Activated T-helper 1 cell treated with anti-CD3 and anti-CD28 coated beads, Interleukin-12 subunit alpha, Interleukin-12 subunit beta, Interleukin-2, Interleukin-4 antibody, amounts not matched to agents 30 ng/mL and 10 ng/mL and 1 ng/mL, durations not matched to agents 14 hours and 24 hours and 36 hours (primary cell): ENCODE measurements at regions not wholly inside any gene's neighbourhood (a gene's known extent, or its start where the extent isn't known, plus 50 kb on each side); places are given as distances from the start of the nearest gene placed in this dataset.
A peak's percentile ranks its signal among the peaks of the same experiment; 100 is the strongest.
"Not testable (repeated sequence)": the region's sequence is repeated elsewhere in the genome, so short reads cannot be mapped to it uniquely, and the experiment has no call there.

Experiments
- DNase-seq: peaks from one replicate; pipeline ENCODE4 v3.0.0; 2021; ENCODE audit warnings: low spot score
- H3K27ac Mint-ChIP-seq: one replicate; pipeline ENCODE4 v1.8.0; 2021; ENCODE audit warnings: mild to moderate bottlenecking, mixed read lengths
- H3K27me3 Mint-ChIP-seq: one replicate; pipeline ENCODE4 v1.8.0; 2022; ENCODE audit warnings: mild to moderate bottlenecking, moderate library complexity, mixed read lengths; ENCODE audit not compliant: insufficient read depth
- H3K36me3 Mint-ChIP-seq: one replicate; pipeline ENCODE4 v1.8.0; 2021; ENCODE audit warnings: low read depth, mixed read lengths
- H3K4me1 Mint-ChIP-seq: one replicate; pipeline ENCODE4 v1.8.0; 2021; ENCODE audit warnings: low read depth, mixed read lengths
- H3K4me3 Mint-ChIP-seq: one replicate; pipeline ENCODE4 v1.8.0; 2021; ENCODE audit warnings: mild to moderate bottlenecking, moderate library complexity, mixed read lengths
- H3K9me3 Mint-ChIP-seq: one replicate; pipeline ENCODE4 v1.8.0; 2021; ENCODE audit warnings: mixed read lengths
- intact Hi-C: fragments of 100-400 bp; cut with micrococcal nuclease; formaldehyde crosslinking; loops from one replicate; pipeline ENCODE4 v1.15.1; 2024

DNA sequence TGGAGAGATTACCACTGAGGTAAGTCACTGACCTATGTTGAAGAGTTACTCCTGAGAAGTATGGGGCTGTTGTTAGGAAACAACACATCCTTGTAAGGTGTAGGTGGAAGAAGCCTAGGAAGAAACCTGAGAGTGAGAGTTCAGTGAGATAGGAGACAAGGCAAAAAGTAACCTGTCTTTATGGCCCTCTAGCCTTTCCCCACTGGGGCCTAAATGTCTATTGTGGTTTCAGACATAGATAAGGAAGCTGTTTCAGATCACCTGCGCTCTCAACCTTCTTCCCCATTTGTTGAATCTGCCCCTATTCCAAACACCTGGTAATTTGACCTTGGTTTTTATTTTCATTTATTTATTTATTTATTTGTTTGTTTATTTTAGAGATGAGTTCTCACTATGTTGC, 397.1 kb upstream of the RORB start:
- H3K27ac Mint-ChIP-seq: no peak overlapping the region
- H3K27me3 Mint-ChIP-seq: no peaks in the 10 kb centered on the region
- no peak for DNase-seq
- intact Hi-C loops: no loop called here
- no peaks in the 10 kb centered on the region for H3K36me3 Mint-ChIP-seq
- peaks cover 10% of the 10 kb centered on the region for H3K9me3 Mint-ChIP-seq
- no peak overlapping the region for H3K4me3 Mint-ChIP-seq
- H3K4me1 Mint-ChIP-seq: no peaks in the 10 kb centered on the region

DNA sequence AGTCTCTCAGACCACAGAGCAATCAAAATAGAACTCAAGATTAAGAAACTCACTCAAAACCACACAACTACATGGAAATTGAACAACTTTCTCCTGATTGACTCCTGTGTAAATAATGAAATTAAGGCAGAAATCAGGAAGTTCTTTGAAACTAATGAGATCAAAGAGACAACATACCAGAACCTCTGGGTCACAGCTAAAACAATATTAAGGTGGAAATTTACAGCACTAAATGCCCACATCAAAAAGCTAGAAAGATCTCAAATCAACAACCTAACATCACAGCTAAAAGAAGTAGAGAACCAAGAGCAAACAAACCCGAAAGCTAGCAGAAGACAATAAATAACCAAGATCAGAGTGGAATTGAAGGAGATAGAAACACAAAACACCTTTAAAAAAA, 395.0 kb upstream of the RORB start:
- DNase-seq, intact Hi-C loops, H3K27ac Mint-ChIP-seq, H3K4me3 Mint-ChIP-seq, H3K36me3 Mint-ChIP-seq, H3K4me1 Mint-ChIP-seq, H3K27me3 Mint-ChIP-seq: not testable (repeated sequence)
- H3K9me3 Mint-ChIP-seq: peaks cover 10% of the 10 kb centered on the region

DNA sequence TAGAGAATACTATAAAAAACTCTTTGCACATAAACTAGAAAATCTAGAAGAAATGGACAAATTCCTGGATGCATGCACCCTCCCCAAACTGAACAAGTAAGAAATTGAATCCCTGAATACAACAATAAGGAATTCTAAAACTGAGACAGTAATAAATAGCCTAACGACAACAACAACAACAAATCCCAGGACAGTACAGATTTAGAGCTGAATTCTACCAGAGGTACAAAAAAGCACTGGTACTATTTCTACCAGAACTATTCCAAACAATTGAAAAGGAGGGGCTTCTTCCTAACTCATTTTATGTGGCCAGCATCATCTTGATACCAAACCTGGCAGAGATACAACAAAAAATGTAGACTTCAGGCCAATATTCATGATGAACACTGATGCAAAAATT, 394.4 kb upstream of the RORB start:
- Mint-ChIP-seq H3K4me1 (no peaks in the 10 kb centered on the region), H3K27me3 (no peaks in the 10 kb centered on the region), H3K36me3 (no peaks in the 10 kb centered on the region), H3K9me3 (peaks cover 10% of the 10 kb centered on the region), H3K4me3 (no peak overlapping the region), H3K27ac (no peak overlapping the region)
- intact Hi-C loops: no loop called here
- no peak for DNase-seq

DNA sequence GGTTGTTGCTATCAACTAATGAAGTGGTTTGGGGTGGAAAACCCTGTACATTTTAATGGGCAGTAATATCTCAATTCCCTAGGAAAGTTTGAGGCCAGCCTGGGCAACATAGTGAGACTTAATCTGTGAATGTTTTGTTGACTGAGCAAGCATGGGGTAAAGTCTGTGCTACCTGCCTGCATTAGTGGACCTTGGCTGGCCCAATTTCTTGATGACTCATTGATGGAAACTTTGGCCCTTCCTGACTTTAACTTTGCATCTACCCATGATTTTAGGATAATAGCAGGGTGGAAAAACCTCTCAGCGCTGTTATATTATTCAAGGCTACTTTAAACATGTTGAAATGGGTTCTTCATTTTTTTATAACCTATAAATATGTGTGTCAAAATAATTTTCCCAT, 389.4 kb upstream of the RORB start:
- no peaks in the 10 kb centered on the region for H3K4me1 Mint-ChIP-seq
- intact Hi-C loops: no loop called here
- H3K9me3 Mint-ChIP-seq: peaks cover under 1% of the 10 kb centered on the region
- no peak overlapping the region for H3K27ac Mint-ChIP-seq
- no peaks in the 10 kb centered on the region for H3K36me3 Mint-ChIP-seq
- H3K27me3 Mint-ChIP-seq: no peaks in the 10 kb centered on the region
- no peak for DNase-seq
- no peak overlapping the region for H3K4me3 Mint-ChIP-seq

DNA sequence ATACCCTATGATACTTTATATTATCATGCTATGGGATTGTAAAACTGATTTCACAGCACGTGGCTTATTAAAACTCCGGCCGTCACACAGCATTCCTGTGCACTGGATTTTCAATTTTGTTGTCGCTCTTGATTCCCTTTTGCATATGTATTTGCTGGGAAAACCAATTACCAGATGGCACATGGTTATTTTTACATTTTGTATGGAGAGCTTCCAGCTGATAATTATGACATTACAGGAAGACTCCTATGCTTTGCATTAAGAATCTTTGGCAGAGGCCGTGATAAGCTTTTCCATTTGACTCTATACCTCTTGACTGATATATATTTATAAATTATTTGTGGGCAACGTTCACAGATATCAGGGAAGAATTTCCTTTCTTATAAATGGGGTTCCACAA, 381.2 kb upstream of the RORB start:
- DNase-seq: no peak
- Mint-ChIP-seq H3K9me3 (no peaks in the 10 kb centered on the region), H3K27me3 (no peaks in the 10 kb centered on the region), H3K4me1 (no peaks in the 10 kb centered on the region), H3K27ac (no peak overlapping the region), H3K4me3 (no peak overlapping the region), H3K36me3 (no peaks in the 10 kb centered on the region)
- intact Hi-C loops: no loop called here

DNA sequence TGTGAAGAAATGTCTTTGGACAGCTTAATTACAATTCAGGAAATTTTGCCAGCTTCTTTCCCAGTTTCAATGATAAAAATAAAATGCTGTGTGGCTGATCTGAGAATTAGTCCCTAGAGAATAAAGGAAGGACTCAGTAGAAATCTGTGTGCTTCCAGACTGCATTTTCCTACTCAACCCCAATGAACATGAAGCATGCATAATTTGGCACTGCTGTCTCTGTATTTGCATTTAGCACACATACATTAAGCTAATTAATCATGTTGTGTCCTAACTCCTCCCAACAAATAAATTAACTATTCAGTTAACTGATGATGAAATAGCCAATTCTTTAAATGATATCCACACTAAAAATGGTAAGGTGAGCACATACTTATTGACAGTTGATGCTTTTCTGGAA, 380.0 kb upstream of the RORB start:
- Mint-ChIP-seq H3K27ac (no peak overlapping the region), H3K4me1 (peaks cover 3% of the 10 kb centered on the region), H3K4me3 (no peak overlapping the region), H3K27me3 (no peaks in the 10 kb centered on the region), H3K9me3 (no peaks in the 10 kb centered on the region), H3K36me3 (no peaks in the 10 kb centered on the region)
- intact Hi-C loops: no loop called here
- no peak for DNase-seq

DNA sequence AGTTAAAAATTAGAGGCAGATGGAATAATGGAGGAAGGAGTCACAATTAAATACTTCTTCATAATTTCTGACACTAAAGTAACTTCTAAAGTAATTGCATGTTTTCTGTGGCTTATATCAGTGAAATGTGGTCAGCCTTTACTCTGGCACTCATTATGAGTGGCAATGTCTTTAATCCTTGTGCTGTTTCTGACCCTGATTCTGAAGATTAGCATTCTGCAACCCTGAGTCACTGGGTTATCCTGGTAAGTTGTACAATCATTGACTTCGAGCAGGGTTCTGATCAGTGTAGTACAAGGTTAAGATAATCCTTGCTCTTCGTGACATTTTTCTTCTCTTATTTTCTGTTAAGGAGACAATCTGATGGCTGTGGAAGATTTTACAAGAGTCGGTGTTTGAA, 379.4 kb upstream of the RORB start:
- no peak overlapping the region for H3K4me3 Mint-ChIP-seq
- H3K27ac Mint-ChIP-seq: no peak overlapping the region
- DNase-seq: no peak
- H3K4me1 Mint-ChIP-seq: peaks cover 8% of the 10 kb centered on the region
- intact Hi-C loops: no loop called here
- H3K9me3 Mint-ChIP-seq: peaks cover 3% of the 10 kb centered on the region
- H3K27me3 Mint-ChIP-seq: no peaks in the 10 kb centered on the region
- no peaks in the 10 kb centered on the region for H3K36me3 Mint-ChIP-seq

DNA sequence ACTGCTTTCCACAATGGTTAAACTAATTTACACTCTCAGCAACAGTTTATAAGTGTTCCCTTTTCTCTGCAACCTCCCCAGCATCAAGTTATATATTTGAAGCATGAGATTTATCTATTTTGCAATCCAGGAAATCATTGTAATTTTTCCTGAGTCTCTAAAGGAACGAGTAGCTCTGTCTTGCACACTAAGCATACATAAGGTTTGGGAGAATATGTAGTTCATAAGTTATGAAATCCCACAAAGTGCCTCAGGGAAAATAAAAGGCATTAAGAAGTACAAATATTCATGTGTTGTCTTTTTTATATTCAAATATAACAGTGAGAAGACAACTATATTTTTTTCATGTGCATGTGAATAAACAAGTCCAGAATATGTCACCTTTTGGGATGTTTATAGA, 377.1 kb upstream of the RORB start:
- Mint-ChIP-seq H3K4me1 (peaks cover 8% of the 10 kb centered on the region), H3K27me3 (no peaks in the 10 kb centered on the region), H3K36me3 (no peaks in the 10 kb centered on the region), H3K27ac (no peak overlapping the region), H3K9me3 (peaks cover 5% of the 10 kb centered on the region), H3K4me3 (no peak overlapping the region)
- DNase-seq: no peak
- intact Hi-C loops: no loop called here

DNA sequence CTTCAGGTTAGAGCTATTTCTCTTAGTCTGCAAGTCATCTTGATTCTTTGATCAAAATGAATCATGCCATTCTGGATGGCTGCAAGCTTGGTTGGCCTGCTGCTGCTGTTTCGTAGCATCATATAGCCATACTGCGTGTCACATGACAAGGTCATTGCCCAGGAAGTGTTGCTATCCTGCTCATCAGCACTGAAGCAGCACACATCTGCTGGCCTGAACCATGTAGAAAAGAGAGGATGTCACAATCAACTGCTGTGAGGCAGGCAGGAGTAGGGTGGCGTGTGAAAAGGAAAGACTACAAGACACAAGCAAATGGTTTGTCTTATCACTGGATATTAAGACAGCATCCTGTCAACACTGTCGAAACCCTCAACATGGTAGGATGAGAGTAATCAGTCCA, 376.7 kb upstream of the RORB start:
- intact Hi-C loops: no loop called here
- H3K27ac Mint-ChIP-seq: no peak overlapping the region
- no peaks in the 10 kb centered on the region for H3K36me3 Mint-ChIP-seq
- H3K9me3 Mint-ChIP-seq: peaks cover 5% of the 10 kb centered on the region
- no peaks in the 10 kb centered on the region for H3K27me3 Mint-ChIP-seq
- H3K4me1 Mint-ChIP-seq: peaks cover 8% of the 10 kb centered on the region
- H3K4me3 Mint-ChIP-seq: no peak overlapping the region
- no peak for DNase-seq

DNA sequence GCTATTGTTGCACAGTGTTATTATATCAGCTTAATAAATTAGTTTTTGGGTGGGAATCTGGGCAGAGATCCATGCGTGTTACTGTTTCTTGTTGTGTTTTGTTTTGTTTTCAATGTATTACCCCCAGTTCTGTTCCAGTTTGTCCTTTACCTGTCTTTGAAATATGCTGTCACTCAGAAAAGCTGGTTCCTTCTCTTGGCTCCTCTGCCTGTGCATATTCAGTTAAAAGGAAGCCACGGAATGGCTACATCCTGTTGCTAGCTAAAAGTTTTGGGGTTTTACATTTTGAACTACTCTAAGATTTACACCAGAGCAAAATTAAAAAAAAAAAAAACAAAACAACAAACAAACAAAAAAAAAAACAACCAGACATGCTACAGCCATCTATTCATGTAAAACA, 374.9 kb upstream of the RORB start:
- no peaks in the 10 kb centered on the region for H3K36me3 Mint-ChIP-seq
- H3K4me1 Mint-ChIP-seq: peaks cover 8% of the 10 kb centered on the region
- H3K27ac Mint-ChIP-seq: no peak overlapping the region
- peaks cover 5% of the 10 kb centered on the region for H3K9me3 Mint-ChIP-seq
- intact Hi-C loops: no loop called here
- no peaks in the 10 kb centered on the region for H3K27me3 Mint-ChIP-seq
- no peak for DNase-seq
- no peak overlapping the region for H3K4me3 Mint-ChIP-seq

DNA sequence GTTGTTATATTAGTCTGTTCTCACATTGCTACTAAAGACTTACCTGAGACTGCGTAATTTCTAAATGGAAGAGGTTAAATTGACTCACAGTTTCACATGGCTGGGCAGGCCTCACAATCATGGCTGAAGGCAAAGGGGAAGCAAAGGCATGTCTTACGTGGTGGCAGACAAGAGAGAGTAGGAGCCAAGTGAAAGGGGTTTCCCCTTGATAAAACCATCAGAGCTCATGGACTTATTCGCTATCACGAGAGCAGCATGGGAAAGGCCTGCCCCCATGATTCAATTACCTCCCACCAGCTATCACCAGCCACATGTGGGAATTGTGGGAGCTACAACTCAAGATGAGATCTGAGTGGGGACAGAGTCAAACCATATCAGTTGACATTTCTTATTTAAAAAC, 374.5 kb upstream of the RORB start:
- intact Hi-C loops: no loop called here
- no peaks in the 10 kb centered on the region for H3K27me3 Mint-ChIP-seq
- DNase-seq: no peak

DNA sequence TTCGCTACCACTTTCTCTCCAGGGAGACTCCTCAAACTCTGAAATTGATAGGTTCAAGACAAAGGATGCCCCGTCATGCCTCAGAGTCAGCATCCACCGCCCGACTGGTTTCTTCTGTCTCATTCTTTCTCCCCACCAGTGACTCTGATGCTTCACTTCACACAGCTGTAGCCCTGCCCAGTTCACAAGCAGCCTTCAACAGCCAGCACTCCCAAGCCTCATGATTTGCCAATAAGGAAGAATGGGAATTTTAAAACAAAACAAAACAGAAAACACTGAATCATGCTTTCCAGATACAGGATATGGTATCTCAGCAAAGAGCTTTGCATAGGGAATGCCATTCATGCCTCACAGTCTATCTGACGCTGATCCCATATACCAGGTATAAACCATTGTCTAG, 371.2 kb upstream of the RORB start:
- DNase-seq: no peak
- H3K27me3 Mint-ChIP-seq: no peaks in the 10 kb centered on the region
- H3K36me3 Mint-ChIP-seq: no peaks in the 10 kb centered on the region
- peaks cover 5% of the 10 kb centered on the region for H3K9me3 Mint-ChIP-seq
- no peak overlapping the region for H3K27ac Mint-ChIP-seq
- intact Hi-C loops: no loop called here
- H3K4me3 Mint-ChIP-seq: no peak overlapping the region
- H3K4me1 Mint-ChIP-seq: peaks cover 8% of the 10 kb centered on the region

More for the DNA sequence above, 374.5 kb upstream of the RORB start:
- Mint-ChIP-seq H3K27ac (peak overlapping the region; percentile 42), H3K4me3 (no peak overlapping the region), H3K36me3 (no peaks in the 10 kb centered on the region), H3K9me3 (peaks cover 5% of the 10 kb centered on the region), H3K4me1 (peaks cover 8% of the 10 kb centered on the region)

DNA sequence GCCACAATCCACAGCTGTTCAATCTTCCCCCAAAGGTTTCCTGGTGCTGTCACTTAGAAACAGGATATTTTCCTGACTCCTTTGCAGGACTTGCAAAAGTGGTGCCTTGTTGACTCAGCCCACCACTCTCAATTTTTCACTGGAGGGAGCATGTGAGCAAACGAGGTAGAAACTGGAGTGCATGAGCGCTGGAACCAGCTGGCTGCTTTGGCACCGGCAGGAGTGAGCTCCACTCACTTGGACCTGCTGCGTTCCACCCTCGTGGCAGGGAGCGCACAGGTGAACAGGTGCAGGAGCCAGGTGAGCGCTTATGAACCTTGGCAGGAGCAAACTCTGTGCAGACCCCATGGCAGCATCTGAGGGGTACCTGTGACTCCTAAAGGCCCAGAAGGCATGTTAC, 364.1 kb upstream of the RORB start:
- H3K36me3 Mint-ChIP-seq: no peaks in the 10 kb centered on the region
- H3K4me1 Mint-ChIP-seq: no peaks in the 10 kb centered on the region
- intact Hi-C loops: no loop called here
- no peaks in the 10 kb centered on the region for H3K27me3 Mint-ChIP-seq
- DNase-seq: no peak
- H3K9me3 Mint-ChIP-seq: no peaks in the 10 kb centered on the region
- H3K27ac Mint-ChIP-seq: no peak overlapping the region
- no peak overlapping the region for H3K4me3 Mint-ChIP-seq

DNA sequence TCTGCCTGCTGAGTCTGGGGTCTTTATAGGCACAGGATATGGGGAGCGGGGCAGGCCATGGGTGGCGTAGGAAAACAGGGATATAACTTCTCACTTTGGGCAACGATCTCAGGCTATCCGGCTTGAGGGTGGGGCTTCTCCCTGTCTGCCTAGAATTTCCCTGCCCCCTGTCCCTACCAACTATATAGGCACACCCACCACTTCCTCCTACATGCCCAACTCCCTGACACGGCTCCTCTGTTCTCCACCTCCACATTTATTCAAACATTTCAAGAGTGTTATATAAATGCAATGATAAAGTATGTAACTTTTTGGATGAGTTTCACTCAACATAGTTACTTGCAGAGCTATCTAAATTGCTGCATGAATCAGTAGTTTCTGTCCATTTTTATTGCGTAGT, 363.2 kb upstream of the RORB start:
- Mint-ChIP-seq H3K4me1 (no peaks in the 10 kb centered on the region), H3K27me3 (no peaks in the 10 kb centered on the region), H3K9me3 (no peaks in the 10 kb centered on the region), H3K36me3 (no peaks in the 10 kb centered on the region), H3K4me3 (no peak overlapping the region), H3K27ac (peak overlapping the region; percentile 67)
- no peak for DNase-seq
- intact Hi-C loops: no loop called here
